Stimulated activated CD8-positive, alpha-beta memory T cell treated with anti-CD3 and anti-CD28 coated beads, Interleukin-15, amount 100 ng/mL, for 4 hours (primary cell): ENCODE measurements at regions not wholly inside any gene's neighbourhood (a gene's known extent, or its start where the extent isn't known, plus 50 kb on each side); places are given as distances from the start of the nearest gene placed in this dataset.

Source experiments
- DNase-seq, 2 donors: peaks; one replicate each; pipeline ENCODE4 v3.0.0-alpha.2; 2020; ENCODE audit warnings: low read depth in 2 of 2

DNA sequence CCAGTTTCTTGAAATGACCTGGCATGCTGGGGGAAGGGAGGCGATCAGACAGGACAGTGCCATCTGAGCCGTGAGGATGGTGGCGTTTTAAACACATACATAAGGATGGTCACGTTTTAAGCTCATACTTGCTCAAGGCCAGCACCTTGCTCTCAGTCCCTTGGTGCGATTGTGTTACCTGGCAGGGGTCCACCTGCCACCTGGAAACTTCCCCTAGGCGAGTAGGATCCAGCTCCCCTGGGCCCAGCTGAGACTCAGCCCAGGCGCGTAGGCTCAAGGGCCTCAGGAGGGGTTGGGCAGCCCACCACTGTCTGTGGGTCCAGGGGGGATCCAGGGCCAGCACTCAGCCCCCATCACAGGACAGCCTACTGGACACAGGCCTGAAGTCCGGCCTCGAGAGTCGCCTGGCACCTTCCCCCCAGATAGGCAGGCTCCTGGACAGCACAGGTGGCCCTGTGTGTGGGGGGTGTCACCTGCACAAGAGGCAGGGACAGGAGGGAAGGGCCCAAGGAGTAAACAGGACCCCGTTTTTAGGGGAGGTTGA is 185.8 kb downstream of the BRD1 start:
- no peak for DNase-seq

DNA sequence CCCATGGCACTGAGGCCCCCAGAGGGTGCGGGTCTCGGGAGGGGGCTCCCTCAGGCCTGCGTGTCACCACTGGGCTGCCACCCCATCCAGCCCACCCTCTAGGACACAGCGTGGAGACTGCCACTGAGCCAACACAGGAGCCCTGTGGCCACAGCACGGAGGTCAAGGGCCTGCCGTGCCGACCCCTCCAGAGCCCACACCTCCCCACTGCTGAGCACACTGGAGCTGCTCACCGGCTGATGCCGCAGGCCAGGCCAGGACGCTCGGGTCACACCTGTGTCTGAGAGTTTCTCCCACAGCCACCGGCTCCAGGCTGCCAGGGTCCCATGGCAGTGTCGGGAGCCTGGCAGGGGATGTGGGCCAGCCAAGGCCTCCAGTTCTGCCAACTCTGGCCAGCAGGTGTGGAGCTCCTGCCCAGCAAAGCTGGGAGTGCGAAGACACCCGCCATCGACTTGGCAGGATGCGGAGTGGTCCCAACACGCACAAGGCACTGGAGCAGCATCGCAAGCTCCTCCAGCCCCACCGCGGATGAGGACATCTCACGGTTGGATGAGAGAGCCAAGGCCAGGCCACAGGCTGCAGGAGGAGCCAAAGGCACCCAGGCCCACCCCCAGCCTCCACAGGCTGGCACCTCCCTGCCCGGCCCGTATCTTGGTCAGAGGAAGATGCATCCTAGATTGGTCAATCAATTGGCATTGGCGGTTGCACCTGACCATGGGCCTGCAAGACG is 187.1 kb downstream of the BRD1 start:
- DNase-seq: no peak

DNA sequence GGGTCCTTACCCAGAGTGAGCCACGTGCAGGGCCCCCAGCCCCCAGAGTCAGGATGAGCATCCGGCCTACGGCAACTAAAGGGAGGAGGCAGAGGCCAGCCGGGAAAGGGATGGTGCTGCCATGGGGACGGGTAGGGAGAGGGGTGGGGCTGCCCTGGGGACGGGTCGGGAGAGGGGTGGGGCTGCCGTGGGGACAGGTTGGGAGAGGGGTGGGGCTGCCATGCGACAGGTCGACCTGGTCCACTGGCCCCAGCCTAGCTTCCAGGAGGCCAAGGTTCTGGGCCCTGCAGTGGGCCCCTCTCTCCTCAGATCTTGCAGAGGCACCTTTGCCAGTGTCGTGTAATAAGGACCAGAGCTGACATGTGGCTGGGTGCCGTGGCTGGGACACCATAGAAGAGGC is 187.7 kb downstream of the BRD1 start:
- no peak for DNase-seq

DNA sequence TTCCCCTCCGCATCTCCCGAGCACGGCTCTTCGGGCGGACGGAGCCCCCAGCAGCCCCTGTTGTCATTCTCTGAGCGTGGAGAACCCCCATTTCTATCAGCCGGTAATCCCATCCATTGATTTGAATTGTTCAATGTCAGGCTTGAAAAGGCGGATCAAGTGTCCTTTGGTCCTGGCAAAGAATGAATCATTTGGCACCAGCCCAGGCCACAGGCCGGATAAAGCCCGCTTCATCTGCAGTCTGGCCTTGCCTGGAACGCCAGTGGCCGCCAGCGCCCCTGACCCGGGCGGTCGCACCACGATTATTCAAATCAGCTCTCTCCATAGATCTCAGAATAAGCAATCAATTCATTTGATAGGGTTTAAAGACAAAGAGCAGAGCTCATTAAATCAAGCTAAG is 188.9 kb downstream of the BRD1 start:
- DNase-seq: no peak

DNA sequence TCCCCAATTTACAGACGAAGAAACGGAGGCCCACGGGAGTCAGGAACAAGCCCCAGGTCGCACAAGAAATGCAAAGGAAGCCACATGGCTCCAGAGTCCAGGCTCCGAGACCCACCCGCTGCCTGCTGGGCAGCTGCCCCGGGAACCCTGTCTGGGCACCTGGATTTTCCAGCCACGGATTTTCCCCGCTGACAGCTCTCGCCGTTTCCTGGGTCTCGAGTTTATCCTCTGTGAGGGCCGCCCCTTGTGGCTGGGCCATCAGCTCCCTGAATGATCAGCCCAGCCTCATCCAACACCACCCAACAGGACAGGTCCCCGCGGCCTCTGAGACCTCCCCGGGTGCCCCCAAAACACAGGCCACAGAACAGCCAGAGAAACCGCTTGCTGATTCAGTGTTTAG is 189.7 kb downstream of the BRD1 start:
- no peak for DNase-seq

DNA sequence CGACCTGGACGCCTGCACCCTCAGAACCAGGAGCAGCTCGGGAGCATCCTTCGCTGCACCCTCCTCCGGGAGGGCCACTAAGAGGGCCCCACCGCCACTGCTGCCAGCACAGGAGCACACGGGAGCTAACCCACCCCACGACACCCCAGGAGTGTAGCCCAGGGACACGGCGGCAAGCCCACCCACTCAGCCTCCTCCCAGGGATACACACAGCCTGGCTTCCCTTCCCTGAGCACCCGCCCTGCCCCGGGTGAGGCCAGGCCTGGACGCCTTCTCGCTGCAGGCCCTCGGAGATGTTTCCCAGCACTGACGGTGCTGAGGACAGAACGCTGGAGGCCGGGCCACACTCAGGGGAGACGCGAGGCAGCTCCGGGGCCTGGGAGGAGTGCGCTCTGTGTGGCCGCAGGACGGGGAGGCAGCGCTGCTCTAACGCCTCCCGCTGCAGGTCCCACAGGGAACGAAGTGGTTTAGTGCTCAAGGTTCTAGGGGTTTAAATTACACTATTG is 190.4 kb downstream of the BRD1 start:
- DNase-seq: no peak

DNA sequence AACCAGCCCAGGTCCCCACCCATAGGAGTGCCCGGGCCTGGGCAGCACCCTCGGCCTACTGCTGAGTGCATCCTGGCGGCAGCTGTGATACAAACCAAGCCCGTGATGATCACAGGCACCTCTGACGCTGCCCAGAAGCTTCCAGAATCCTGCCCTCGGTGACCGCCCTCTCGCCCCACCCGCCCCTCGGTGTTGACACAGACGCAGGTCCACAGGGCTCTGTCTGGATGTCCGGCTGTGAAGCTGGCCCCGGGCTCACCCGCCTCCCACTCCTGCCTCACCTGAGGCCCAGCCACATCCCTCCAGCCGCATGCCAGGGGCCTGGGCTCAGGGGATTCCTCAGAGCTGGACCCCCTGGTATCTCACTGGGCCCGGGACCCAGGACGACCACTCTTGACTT is 191.0 kb downstream of the BRD1 start:
- no peak for DNase-seq

DNA sequence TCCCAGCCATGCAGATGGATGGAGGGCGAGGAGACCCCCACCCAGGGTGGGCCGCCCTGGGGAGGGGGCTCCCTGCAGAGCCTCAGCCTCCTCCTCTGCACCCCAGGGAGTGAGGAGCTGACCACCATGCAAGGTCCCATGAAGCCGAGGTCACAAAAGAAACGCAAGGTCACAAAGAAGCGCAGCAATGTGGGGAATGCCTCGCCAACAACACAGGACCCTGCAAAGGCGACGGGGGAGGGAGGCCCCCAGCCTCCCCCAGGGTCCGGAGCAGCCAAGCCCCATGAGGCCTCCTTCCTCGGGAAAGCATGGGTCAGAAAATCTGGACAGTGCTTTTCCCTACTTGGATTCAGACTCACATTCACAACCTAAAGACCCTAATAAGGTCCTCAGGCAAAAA is 191.5 kb downstream of the BRD1 start:
- DNase-seq: no peak

DNA sequence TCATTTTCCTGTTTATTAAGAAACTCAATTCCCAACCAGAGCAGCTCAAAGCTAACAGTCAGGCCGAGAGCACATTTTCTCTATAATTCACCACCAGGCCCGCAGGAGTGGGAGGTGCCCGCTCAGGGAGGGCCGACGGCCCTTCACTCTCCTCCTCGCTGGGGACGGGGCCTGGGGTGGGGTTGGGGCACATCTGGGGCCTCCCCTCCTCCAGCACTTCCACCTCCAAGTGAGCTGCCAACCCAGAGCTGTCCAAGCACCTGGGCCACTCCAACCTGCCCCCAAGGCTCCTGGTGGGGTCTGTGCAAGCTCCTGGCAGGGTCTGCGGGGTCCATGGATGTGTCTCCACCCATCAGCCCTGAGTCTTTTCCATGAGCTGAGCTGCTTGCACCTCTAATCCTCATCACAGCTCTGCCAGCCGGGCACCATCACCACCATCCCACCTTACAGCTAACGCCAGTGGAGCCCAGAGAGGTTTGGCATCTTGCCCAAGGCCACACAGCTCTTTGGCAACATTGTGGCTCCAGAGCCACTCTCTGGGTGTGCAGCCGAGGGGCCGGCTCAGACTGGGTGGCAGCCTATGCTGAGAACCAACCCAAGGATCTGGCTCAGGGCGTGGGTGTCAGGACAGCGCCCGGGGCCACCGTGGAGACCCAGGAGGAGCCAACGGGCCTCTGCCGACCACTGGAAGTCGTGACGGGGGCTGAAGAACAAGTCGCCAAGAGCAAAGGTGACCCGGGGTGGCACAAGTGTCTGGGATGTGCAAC is 193.5 kb downstream of the BRD1 start:
- no peak for DNase-seq

DNA sequence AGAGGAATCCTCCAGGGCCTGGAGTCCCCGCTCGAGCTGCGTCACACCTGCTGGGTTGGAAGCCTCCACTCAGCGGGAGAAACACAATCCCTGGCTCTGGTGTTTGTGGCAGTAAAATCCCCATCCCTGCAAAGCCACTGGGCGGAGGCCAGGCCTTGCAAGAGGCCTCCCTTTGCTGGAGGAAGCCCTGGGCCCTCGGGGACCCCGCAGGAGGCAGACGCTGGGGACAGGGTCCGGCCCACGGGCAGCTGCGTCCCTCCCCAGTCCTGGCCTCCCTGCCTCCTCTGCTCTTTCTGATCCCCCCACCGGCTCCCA is 194.7 kb downstream of the BRD1 start:
- DNase-seq: no peak

DNA sequence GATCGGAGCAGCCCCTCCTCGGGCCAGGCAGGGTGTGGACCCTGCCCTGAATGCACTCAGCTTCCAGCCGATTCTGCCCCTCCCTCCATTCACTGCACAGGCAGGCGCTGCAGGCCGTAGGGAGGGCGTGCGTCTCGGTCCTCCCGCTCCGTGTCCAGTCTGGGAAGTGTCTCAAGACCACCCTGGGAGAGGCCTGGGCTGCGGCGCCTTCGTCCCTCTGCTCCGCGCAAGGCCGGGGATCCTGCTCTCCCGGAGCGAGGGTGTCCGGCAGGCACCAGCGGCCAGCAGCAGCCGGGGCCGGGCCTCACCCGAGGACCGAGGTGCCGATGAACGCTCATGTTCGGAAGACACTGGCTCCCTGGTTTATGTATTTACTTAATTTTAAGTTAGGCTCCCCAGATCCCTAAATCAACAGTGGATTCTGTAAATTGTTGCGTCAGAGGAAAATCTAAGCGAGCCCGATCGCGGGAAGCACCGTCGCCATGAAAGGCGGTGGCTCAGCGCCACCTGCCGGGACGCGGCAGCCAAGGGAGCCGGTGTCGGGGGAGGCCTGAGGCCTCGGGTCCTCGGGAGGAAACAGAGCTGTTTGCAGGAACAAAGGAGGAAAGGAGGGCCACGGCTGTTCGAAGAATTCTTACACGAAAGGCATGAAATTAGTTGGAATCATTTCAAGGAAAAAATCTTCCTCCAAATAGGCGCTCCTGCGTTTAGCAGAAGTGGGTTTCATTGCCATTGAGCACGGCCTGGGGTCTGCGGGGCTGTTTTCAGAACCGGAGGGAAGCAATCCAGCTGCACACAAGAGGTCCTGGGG is 195.3 kb downstream of the BRD1 start:
- no peak for DNase-seq

DNA sequence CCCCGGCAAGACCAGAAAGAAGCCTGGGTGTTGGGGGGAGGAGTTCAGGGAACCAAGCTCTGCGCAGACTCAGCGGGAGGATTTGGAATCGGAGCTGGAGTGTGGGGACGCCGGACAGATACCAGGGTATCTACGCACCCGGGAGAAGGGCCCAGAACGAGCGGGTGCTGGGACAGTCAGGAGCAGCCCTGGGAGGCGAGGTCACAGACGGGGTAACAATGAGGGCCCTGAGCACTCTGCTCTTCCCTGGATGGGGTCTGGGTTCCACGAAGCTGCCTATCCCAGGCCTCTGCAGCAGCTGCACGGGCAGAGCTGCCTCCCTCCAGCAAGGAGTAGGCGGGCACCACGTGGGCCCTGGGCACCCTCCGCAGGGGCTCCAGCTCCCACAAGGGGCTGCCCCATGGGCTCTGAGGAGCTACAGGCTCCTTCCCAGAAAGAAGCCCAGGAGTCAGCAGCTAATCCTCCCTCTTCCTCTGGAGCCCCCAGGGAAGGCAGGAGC is 197.2 kb downstream of the BRD1 start:
- no peak for DNase-seq

DNA sequence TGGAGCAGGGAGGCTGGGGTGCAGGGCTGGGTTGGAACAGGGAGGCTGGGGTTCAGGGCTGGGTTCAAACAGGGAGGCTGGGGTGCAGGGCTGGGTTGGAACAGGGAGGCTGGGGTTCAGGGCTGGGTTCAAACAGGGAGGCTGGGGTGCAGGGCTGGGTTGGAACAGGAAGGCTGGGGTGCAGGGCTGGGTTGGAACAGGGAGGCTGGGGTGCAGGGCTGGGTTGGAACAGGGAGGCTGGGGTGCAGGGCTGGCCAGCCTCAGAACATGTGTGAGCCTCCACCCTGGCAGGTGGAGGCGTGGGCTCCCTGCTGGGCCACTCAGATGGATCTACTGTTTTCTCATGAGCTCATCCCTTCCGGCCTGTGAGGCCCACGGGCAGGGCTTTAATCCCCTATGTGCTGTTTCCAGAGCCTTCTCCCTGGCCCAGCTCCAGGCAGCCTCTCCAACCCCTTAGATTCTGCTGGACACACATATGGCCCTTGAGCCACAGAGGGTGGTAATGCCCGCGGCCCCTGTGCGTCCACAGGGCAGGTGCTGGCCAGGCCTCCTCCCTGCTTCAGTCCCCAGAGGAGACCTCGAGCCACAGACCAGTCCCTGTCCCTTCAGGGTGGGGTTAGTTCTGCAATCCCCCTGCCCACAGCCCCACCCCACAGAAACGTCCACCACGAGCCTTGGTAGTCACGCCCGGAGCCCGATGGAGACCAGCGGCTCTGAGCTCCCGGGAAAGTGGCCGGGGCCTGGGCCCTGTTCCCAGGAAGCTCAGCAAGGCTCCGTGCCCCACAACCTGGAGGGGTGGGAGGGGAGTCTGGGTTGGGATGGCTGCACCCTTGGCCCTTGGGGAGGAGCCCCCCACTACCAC is 197.9 kb downstream of the BRD1 start:
- no peak for DNase-seq

DNA sequence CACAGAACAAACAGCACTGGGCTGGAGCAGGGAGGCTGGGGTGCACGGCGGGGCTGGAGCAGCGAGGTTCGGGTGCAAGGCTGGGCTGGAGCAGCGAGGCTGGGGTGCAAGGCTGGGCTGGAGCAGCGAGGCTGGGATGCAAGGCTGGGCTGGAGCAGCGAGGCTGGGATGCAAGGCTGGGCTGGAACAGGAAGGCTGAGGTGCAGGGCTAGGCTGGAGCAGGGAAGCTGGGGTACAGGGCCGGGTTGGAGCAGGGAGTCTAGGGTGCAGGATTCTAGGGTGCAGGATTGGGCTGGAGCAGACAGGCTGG is 198.5 kb downstream of the BRD1 start:
- DNase-seq: no peak

DNA sequence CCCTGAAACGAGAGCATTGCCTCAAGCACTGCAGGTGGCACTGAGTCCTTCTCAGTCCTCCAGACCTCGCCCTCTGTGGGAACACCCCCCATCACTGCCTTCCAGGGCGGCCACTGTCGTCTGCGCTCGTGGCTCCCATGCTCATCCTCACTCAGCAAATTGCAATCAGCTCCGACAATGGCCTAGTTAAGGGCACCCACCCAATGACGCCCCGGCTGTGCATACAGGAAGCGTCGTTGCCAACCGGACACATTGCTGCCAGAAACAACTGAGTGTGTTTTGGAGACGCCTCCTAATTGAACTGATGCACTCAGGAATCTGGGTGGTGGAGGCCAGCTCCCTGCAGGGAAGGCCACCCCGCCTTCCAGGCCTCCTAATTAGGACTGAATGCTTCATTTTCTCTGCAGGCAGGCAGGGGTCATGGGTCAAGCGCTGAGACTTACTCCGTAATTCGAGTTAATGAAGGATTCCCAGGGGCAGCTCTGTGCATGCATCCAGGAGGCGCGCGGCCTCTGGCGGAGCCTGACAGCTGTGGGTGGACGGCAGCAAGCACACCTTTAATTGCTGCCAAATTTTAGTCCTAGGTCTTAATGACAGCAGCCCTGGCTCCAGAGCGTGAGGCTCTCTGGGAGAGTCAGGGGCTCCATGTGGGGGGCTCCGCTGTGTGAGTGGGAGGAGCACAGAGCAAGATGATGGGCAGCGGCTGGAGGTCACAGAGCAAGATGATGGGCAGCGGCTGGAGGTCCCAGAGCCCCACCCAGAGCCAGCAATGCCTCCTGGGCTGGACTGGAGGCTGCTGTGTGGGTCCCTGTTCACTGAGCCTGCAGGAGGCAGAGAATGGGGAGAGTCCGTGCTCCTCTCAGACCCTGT is 199.0 kb downstream of the BRD1 start:
- DNase-seq: no peak

DNA sequence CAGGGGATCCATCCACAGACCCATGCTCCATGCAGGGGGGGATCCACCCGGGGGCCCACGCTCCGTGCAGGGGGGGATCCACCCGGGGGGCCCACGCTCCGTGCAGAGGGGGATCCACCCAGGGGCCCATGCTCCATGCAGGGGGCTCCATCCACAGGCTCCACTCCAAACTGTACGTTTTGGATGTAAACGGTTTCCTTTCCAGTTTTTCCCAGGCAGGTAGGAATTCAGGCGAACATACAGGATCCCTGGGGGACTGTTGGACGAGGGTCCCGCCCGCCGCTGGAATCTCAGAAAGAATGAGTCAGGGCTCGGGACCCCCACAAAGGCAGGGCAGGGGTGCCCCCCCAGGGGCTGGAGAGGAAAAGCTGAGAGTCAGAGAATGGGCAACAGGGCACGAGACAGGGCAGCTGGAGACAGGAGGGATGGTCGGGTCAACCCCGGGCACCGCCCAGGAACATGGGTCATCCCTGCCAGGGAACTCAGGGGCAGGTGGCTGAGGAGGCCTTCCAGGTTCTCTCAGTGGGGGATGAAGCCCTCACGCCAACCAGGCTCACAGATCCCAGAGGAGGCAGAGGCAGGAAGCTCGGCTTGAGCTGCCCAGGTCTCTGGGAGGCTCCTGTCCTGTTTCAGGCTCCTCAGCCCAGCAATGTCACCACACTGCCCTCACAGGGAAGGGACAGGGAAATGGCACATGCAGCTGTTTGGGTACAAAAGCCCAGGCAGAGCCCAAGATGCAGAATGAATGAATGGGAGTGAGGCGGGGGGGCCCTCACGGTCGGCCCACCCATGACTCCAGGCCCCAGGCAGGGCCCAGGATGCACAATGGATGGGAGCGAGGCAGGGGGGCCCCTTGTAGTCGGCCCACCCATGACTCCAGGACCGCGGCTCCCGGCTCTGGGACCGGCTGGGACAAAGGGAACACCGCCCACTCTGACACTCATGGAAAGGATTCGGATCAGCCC is 200.2 kb downstream of the BRD1 start:
- DNase-seq: no peak

DNA sequence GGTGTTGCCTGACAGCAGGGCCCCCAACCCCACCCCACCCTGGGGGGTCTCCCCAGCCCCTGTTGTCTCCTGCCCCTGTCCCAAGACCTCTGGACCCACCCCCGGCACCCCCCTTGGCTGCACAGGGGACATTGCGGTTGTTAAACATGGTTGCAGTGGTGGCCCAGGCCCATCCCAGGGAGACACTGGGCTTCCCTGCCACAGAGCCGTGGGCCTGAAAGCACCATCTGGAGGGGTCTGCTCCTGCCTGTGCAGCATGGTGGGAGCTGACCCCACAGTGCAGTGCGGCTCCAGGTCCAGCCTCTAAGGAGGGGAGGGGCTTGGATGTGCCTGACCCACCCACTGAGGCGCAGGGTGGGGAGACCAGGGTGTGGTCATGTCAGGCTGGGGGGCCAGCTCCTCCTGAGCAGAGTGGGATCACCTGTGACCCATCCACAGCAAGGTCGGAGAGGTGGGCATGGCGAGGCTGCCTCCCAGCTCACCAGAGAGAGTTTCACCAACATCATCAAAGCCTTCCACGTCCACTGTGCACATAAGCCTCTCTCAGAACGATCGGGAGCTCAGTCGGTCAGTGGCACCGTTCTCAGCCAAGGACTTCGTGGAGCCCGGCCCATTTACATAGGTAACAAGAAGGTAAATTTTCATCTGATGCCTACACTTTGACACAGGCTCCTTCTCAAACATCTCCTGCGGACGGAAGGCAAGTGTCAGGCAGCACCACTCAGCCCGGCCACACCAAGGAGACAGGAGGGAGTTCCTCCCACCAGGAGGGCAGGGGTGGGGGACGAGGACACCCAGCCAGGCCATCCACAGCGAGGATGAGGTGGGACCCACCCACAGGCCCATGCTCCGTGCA is 201.1 kb downstream of the BRD1 start:
- no peak for DNase-seq
